ENCODE measurements at regions not wholly inside any gene's neighbourhood (a gene's known extent, or its start where the extent isn't known, plus 50 kb on each side); places are given as distances from the start of the nearest gene placed in this dataset.

DNA sequence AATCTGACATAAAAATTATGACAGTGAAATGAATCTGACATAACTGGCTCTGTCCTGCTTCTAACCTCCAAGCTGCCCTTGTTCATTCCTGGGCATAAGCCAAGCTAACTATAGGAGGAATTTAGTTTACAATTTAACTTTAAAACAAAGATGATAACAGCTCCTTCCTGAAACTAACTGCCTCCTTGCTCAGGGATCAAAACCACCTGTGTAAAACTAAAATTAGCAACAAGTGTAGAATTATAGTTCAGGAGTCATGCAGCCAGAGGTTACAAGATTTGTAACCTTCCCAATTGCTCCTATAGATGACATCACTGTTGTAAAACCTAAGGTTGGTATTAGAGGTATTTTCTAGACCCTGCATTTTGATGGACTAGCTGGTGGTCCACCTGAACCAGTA is 256.4 kb upstream of the POM121L12 start:
- no peak for FAIRE-seq

More for the DNA sequence above, 256.4 kb upstream of the POM121L12 start:
- no peak overlapping the region for H2AFZ ChIP-seq (ENCODE audit: low read length)
- no peak overlapping the region for H3K14ac ChIP-seq (ENCODE audit: insufficient read length)
- H4K5ac ChIP-seq (ENCODE audit: insufficient read length, low read depth, low read length) = no peak overlapping the region
- no peak overlapping the region for H3K4me3 ChIP-seq (ENCODE audit: extremely low read depth in 1 of 4, insufficient read depth in 2 of 4, low read depth in 3 of 4, low read length in 4 of 4)
- no peak overlapping the region for H2BK120ac ChIP-seq (replicated peaks; ENCODE audit: low read depth, low read length)
- no peaks in the 10 kb centered on the region for H3K4me1 ChIP-seq (replicated peaks in 1 of 4; ENCODE audit: control insufficient read depth in 3 of 4, insufficient read depth in 4 of 4, low read length in 3 of 4)
- H3K18ac ChIP-seq (ENCODE audit: extremely low read depth, low read length) = no peak overlapping the region
- no peaks in the 10 kb centered on the region for H4K20me1 ChIP-seq (replicated peaks in 1 of 2; ENCODE audit: control insufficient read depth in 1 of 2, insufficient read depth in 2 of 2, low read length in 2 of 2)
- no peak overlapping the region for H3K9ac ChIP-seq (replicated peaks in 1 of 4; ENCODE audit: extremely low read depth in 1 of 4, low read depth in 3 of 4, low read length in 3 of 4)
- no peaks in the 10 kb centered on the region for H3K23me2 ChIP-seq (ENCODE audit: low read depth, low read length)
- no peak overlapping the region for H2BK5ac ChIP-seq (ENCODE audit: low read depth, low read length)
- no peak overlapping the region for H2BK15ac ChIP-seq (ENCODE audit: low read length)
- no peak overlapping the region for H4K8ac ChIP-seq (ENCODE audit: extremely low read depth, insufficient read depth, low read length)
- no peak overlapping the region for H3K4ac ChIP-seq (replicated peaks; ENCODE audit: insufficient read length, low read depth, low read length)
- H3K9me3 ChIP-seq (ENCODE audit: insufficient read depth in 2 of 2, low read depth in 1 of 2, low read length in 1 of 2) = no peaks in the 10 kb centered on the region
- no peak for DNase-seq (ENCODE audit: low read depth in 1 of 2, low spot score in 2 of 2)
- no peak for TF ChIP-seq NRF1 (IDR thresholded peaks at IDR 0.05; ENCODE audit: low read depth, low read length)
- no peak for TF ChIP-seq GTF2F1 (IDR thresholded peaks at IDR 0.05; ENCODE audit: borderline replicate concordance, low read depth, low read length)
- TF ChIP-seq YY1 (IDR thresholded peaks at IDR 0.05; ENCODE audit: low read depth, low read length) = no peak
- no peak for TF ChIP-seq HDAC2 (IDR thresholded peaks at IDR 0.05; ENCODE audit: borderline replicate concordance in 1 of 2, low read depth in 2 of 2, low read length in 2 of 2)
- TF ChIP-seq BACH1 (IDR thresholded peaks at IDR 0.05; ENCODE audit: low read length) = no peak
- TF ChIP-seq EGR1 (IDR thresholded peaks at IDR 0.05; ENCODE audit: borderline replicate concordance, low read depth, low read length) = no peak
- no peak for TF ChIP-seq ASH2L (IDR thresholded peaks at IDR 0.05; ENCODE audit: low read length)
- TF ChIP-seq JUN (IDR thresholded peaks at IDR 0.05; ENCODE audit: low read depth, low read length) = no peak
- TF ChIP-seq CTBP2 (IDR thresholded peaks at IDR 0.05; ENCODE audit: borderline replicate concordance, insufficient read depth, insufficient read length, low read length) = no peak
- no peak for TF ChIP-seq BRCA1 (IDR thresholded peaks at IDR 0.05; ENCODE audit: low read depth, low read length)
- no peak for TF ChIP-seq TAF1 (IDR thresholded peaks at IDR 0.05; ENCODE audit: low read depth, low read length)
- no peak for TF ChIP-seq EP300 (IDR thresholded peaks at IDR 0.05; ENCODE audit: borderline replicate concordance in 1 of 2, low read depth in 2 of 2, low read length in 2 of 2)
- no peak for TF ChIP-seq PHF8 (conservative IDR thresholded peaks at IDR 0.05; ENCODE audit: low read depth, low read length)
- no peak for TF ChIP-seq ZNF274 (IDR thresholded peaks at IDR 0.05; ENCODE audit: borderline replicate concordance, extremely low read depth, low read length)
- H3K4me2 ChIP-seq (ENCODE audit: insufficient read depth in 1 of 2, low read depth in 2 of 2, low read length in 2 of 2) = no peak overlapping the region
- no peak overlapping the region for H2BK20ac ChIP-seq (ENCODE audit: low read length)
- H3K27ac ChIP-seq (ENCODE audit: low read depth, low read length) = no peak overlapping the region
- H3K36me3 ChIP-seq (ENCODE audit: control insufficient read depth in 2 of 4, insufficient read depth in 4 of 4, low read length in 3 of 4) = no peaks in the 10 kb centered on the region
- H3K79me1 ChIP-seq (ENCODE audit: low read depth, low read length) = no peaks in the 10 kb centered on the region
- H2AK5ac ChIP-seq (ENCODE audit: low read depth, low read length) = no peak overlapping the region
- no peak overlapping the region for H3K56ac ChIP-seq (replicated peaks; ENCODE audit: insufficient read length, low read depth, low read length)
- H4K91ac ChIP-seq (replicated peaks; ENCODE audit: insufficient read length, low read length) = no peak overlapping the region
- ChIA-PET CTCF (ENCODE audit: partially characterized antibody) (interaction anchor here (1.0 kb wide), 1 partner anchor 9 kb away, joined by 6 read pairs; no protein-coding TSS in a partner anchor), POLR2A (ENCODE audit: partially characterized antibody) (no interaction called here)
- H3K27me3 ChIP-seq (replicated peaks in 1 of 4; ENCODE audit: control insufficient read depth in 3 of 4, extremely low read depth in 1 of 4, insufficient read depth in 3 of 4, low read length in 3 of 4) = no peaks in the 10 kb centered on the region
- no peak overlapping the region for H3K23ac ChIP-seq (ENCODE audit: insufficient read length)
- no peak overlapping the region for H2BK12ac ChIP-seq (ENCODE audit: low read depth, low read length)
- no peaks in the 10 kb centered on the region for H3K79me2 ChIP-seq (ENCODE audit: control insufficient read depth in 1 of 2, insufficient read depth in 2 of 2, low read length in 2 of 2)

Data from H1 (cell line).